IMR-90 (cell line): ENCODE measurements at regions not wholly inside any gene's neighbourhood (a gene's known extent, or its start where the extent isn't known, plus 50 kb on each side); places are given as distances from the start of the nearest gene placed in this dataset.

Experiments used
- ATAC-seq: fragments of 200-7000 bp; cut with Tn5 transposase; 2 replicates; pipeline ENCODE4 v1.9.1; 2020; ENCODE audit warnings: low read depth, mild to moderate bottlenecking, moderate library complexity
- BruUV-seq: library from RNA; stranded (reverse); fragments of 400-500 nt; replicated peaks from 2 replicates; lab custom pipeline; 2021; lab: Mats Ljungman, UMichigan
- CTCF ChIA-PET: fragments of 300-600 bp; formaldehyde crosslinking; extraction: SDS; loops from one replicate; lab custom pipeline; 2021; ENCODE audit warnings: antibody characterized with exemption; lab: Yijun Ruan, JAX
- POLR2A ChIA-PET: fragments of 300-600 bp; sonication (Branson Sonifier 250); formaldehyde crosslinking; loops from one replicate; lab custom pipeline; 2022; ENCODE audit warnings: antibody characterized with exemption; ENCODE audit not compliant: unreplicated experiment; lab: Charles Lee
- DNase-seq: peaks from one replicate; pipeline ENCODE4 v3.0.0; 2013
- H2AFZ ChIP-seq: replicated peaks from 2 replicates; pipeline ENCODE3; 2013; ENCODE audit warnings: low read length, mild to moderate bottlenecking; ENCODE audit not compliant: poor library complexity
- H2AK5ac ChIP-seq: 2 replicates; pipeline ENCODE4 v1.6.1; 2013; ENCODE audit warnings: low read depth, low read length, inconsistent platforms
- H2AK9ac ChIP-seq: replicated peaks from 2 replicates; pipeline ENCODE3; 2013; ENCODE audit warnings: mild to moderate bottlenecking, low read depth, low read length, moderate library complexity; ENCODE audit not compliant: poor library complexity
- H2BK120ac ChIP-seq: 2 replicates; pipeline ENCODE4 v1.6.1; 2013; ENCODE audit warnings: low read depth, low read length, inconsistent platforms
- H2BK15ac ChIP-seq: 3 replicates; pipeline ENCODE4 v1.6.1; 2013; ENCODE audit warnings: low read depth, low read length, inconsistent platforms
- H2BK20ac ChIP-seq: 2 replicates; pipeline ENCODE4 v1.6.1; 2013; ENCODE audit warnings: low read depth, mild to moderate bottlenecking, inconsistent platforms, low read length, moderate library complexity
- H2BK5ac ChIP-seq: 2 replicates; pipeline ENCODE4 v1.6.1; 2013; ENCODE audit warnings: mild to moderate bottlenecking, low read depth, low read length, inconsistent platforms; ENCODE audit not compliant: poor library complexity, severe bottlenecking
- H3K14ac ChIP-seq: replicated peaks from 2 replicates; pipeline ENCODE4 v1.6.1; 2013; ENCODE audit warnings: low read depth, low read length, inconsistent platforms
- H3K18ac ChIP-seq: 2 replicates; pipeline ENCODE4 v1.6.1; 2013; ENCODE audit warnings: low read depth, low read length, control low read depth
- H3K23ac ChIP-seq: 2 replicates; pipeline ENCODE4 v1.6.1; 2013; ENCODE audit warnings: low read depth, low read length, inconsistent platforms
- H3K27ac ChIP-seq: 2 replicates; pipeline ENCODE4 v1.5.1; 2013; ENCODE audit warnings: mild to moderate bottlenecking, control low read depth, low read length; ENCODE audit not compliant: insufficient read depth
- H3K27me3 ChIP-seq: 2 replicates; pipeline ENCODE4 v1.6.1; 2013; ENCODE audit warnings: low read length; ENCODE audit not compliant: control insufficient read depth, insufficient read depth
- H3K36me3 ChIP-seq: 2 replicates; pipeline ENCODE4 v1.6.1; 2013; ENCODE audit warnings: low read length, mixed read lengths; ENCODE audit not compliant: control insufficient read depth, insufficient read depth
- H3K4ac ChIP-seq: 2 replicates; pipeline ENCODE4 v1.6.1; 2013; ENCODE audit warnings: low read depth, low read length, inconsistent platforms
- H3K4me1 ChIP-seq: 2 replicates; pipeline ENCODE4 v1.6.1; 2013; ENCODE audit warnings: low read length, mixed read lengths; ENCODE audit not compliant: control insufficient read depth, insufficient read depth
- H3K4me2 ChIP-seq: 2 replicates; pipeline ENCODE4 v1.6.1; 2013; ENCODE audit warnings: low read depth, mild to moderate bottlenecking, control low read depth, low read length, moderate library complexity
- H3K4me3 ChIP-seq: 2 replicates; pipeline ENCODE4 v1.5.1; 2013; ENCODE audit warnings: low read depth, mild to moderate bottlenecking, control low read depth, low read length, moderate library complexity; ENCODE audit not compliant: insufficient read depth
- H3K56ac ChIP-seq: 2 replicates; pipeline ENCODE4 v1.6.1; 2013; ENCODE audit warnings: low read length, inconsistent platforms; ENCODE audit not compliant: insufficient read depth; ENCODE audit errors: extremely low read depth
- H3K79me1 ChIP-seq, 2 experiments: 2 replicates each; pipeline ENCODE4 v1.6.1; 2013; ENCODE audit warnings: low read length in 2 of 2, inconsistent platforms in 1 of 2, low read depth in 1 of 2
- H3K9ac ChIP-seq: 2 replicates; pipeline ENCODE4 v1.6.1; 2013; ENCODE audit warnings: low read depth, low read length, control low read depth
- H3K9me1 ChIP-seq: 2 replicates; pipeline ENCODE4 v1.6.1; 2013; ENCODE audit warnings: low read length, inconsistent platforms; ENCODE audit not compliant: insufficient read depth
- H3K9me3 ChIP-seq: 2 replicates; pipeline ENCODE4 v1.6.1; 2013; ENCODE audit warnings: low read length; ENCODE audit not compliant: control insufficient read depth, insufficient read depth
- H4K20me1 ChIP-seq: 2 replicates; pipeline ENCODE4 v1.6.1; 2013; ENCODE audit warnings: low read length, inconsistent platforms; ENCODE audit not compliant: insufficient read depth
- H4K5ac ChIP-seq: 2 replicates; pipeline ENCODE4 v1.6.1; 2013; ENCODE audit warnings: mild to moderate bottlenecking, low read depth, low read length, control low read depth
- H4K8ac ChIP-seq, 2 experiments: 2 replicates each; pipeline ENCODE4 v1.6.1; 2013; ENCODE audit warnings: low read depth in 2 of 2, low read length in 2 of 2, control low read depth in 1 of 2, inconsistent platforms in 1 of 2
- H4K91ac ChIP-seq: 2 replicates; pipeline ENCODE4 v1.6.1; 2013; ENCODE audit warnings: low read depth, low read length, inconsistent platforms; ENCODE audit not compliant: insufficient read depth
- CEBPB ChIP-seq: IDR thresholded peaks from 2 replicates; pipeline ENCODE4 v1.6.1; 2012; ENCODE audit warnings: low read depth, low read length, improper control_type of control experiment
- ELK1 ChIP-seq: fragments of 150-350 bp; IDR thresholded peaks from 2 replicates; pipeline ENCODE4 v1.6.1; 2016; ENCODE audit warnings: low read depth, mild to moderate bottlenecking, low read length, moderate library complexity, borderline replicate concordance
- MXI1 ChIP-seq: IDR thresholded peaks from 2 replicates; pipeline ENCODE4 v1.6.1; 2012; ENCODE audit warnings: low read depth, mild to moderate bottlenecking, low read length, moderate library complexity, borderline replicate concordance
- NFE2L2 ChIP-seq: fragments of 150-350 bp; IDR thresholded peaks from 2 replicates; pipeline ENCODE4 v1.6.1; 2016; ENCODE audit warnings: low read depth, mild to moderate bottlenecking, low read length
- POLR2A ChIP-seq: IDR thresholded peaks from 2 replicates; pipeline ENCODE4 v1.6.1; 2012; ENCODE audit warnings: mild to moderate bottlenecking, low read depth, low read length
- RCOR1 ChIP-seq: IDR thresholded peaks from 2 replicates; pipeline ENCODE4 v1.6.1; 2012; ENCODE audit warnings: mild to moderate bottlenecking, low read length, improper control_type of control experiment; ENCODE audit not compliant: insufficient replicate concordance
- SMC3 ChIP-seq: fragments of 150-350 bp; IDR thresholded peaks from 2 replicates; pipeline ENCODE4 v1.6.1; 2016; ENCODE audit warnings: low read depth, mild to moderate bottlenecking, antibody characterized with exemption, low read length, moderate library complexity
- WGBS, 2 experiments: methylation state at CpG; one replicate each; pipeline versions ENCODE4 v1.1.5 to v1.1.7; 2013; ENCODE audit warnings: missing lambda C conversion rate in 2 of 2; ENCODE audit not compliant: insufficient read length in 1 of 2; ENCODE audit errors: extremely low coverage in 2 of 2; 5-methylcytosine and 5-hydroxymethylcytosine counted together
- dilution Hi-C: fragments of 300-500 bp; cut with HindIII; formaldehyde crosslinking; loops from one replicate; pipeline ENCODE4 v1.14.3; 2018; ENCODE audit warnings: low sequenced_read_pairs; ENCODE audit not compliant: unreplicated experiment
- in situ Hi-C: fragments of 300-500 bp; cut with MboI; formaldehyde crosslinking; loops from 3 replicates; pipeline ENCODE4 v1.14.3; 2019; ENCODE audit warnings: low sequenced_read_pairs, inconsistent platforms, mixed read lengths
- intact Hi-C: fragments of 100-400 bp; cut with micrococcal nuclease; formaldehyde crosslinking; loops from 2 replicates; pipeline ENCODE4 v1.10.0; 2022
- TF ChIP-seq, protein P1 (sequence below): conservative IDR thresholded peaks from 2 replicates; pipeline ENCODE4 v1.5.1; 2012; ENCODE audit warnings: mild to moderate bottlenecking, low read depth, low read length, improper control_type of control experiment
- TF ChIP-seq, protein P2 (sequence below): fragments of 150-350 bp; IDR thresholded peaks from 2 replicates; pipeline ENCODE4 v1.6.1; 2017; ENCODE audit warnings: mild to moderate bottlenecking, antibody characterized with exemption, low read length, low read depth

DNA sequence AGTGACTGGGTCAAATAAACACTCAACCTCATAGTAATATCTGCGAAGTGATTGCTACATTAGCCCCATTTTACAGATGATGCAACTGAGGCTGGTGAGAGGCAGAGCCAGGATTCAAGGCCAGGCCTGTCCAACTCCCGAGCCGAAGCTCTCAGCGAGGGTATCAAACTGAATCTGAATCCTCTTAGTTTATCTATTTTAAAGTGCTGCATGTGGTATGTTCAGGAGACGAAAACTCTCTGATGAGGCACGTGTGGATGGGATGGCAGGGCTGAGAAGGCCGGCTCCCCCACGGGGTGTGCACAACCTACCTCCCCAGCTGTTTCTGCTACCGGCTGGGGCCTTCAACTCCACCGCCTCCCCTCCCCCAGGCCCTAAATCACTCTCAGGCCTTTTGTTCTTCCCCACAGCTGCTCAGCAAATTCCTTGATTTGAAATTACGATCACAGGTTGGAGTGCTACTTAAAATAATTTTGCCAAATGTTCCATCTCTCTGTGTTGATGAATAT lies 171.8 kb downstream of the TOMM20 start:
- no CpG with 5 or more reads among the region's 11 CpGs for WGBS, 2 experiments
- peaks cover 24% of the 10 kb centered on the region for H3K9me1 ChIP-seq
- dilution Hi-C loops (no loop called here), intact Hi-C loops (no loop called here), in situ Hi-C loops (no loop called here)
- peak overlapping the region; percentile 16 for H2AFZ ChIP-seq
- H3K18ac ChIP-seq, result peak overlapping the region; percentile 64
- H4K20me1 ChIP-seq, result no peaks in the 10 kb centered on the region
- peak overlapping the region; percentile 87 for H2BK120ac ChIP-seq
- H2AK9ac ChIP-seq, result peak overlapping the region; percentile 1
- peak overlapping the region; percentile 86 for H3K4ac ChIP-seq
- peak overlapping the region; percentile 35; the same call in 1 of the 2 replicates for H3K27ac ChIP-seq
- peaks cover 32% of the 10 kb centered on the region for H3K4me1 ChIP-seq
- peak overlapping the region; percentile 77; the same call in 1 of the 2 replicates for H4K91ac ChIP-seq
- H3K79me1 ChIP-seq, result 0 out of 4 replicates have a peak, but pooled peaks cover 0 to 5% of the 10 kb centered on the region in 2 experiments
- no peak overlapping the region for H3K4me2 ChIP-seq
- H2AK5ac ChIP-seq, result peak overlapping the region; percentile 85
- H2BK15ac ChIP-seq, result peak overlapping the region; percentile 86; the same call in 2 of the 3 replicates
- H3K56ac ChIP-seq, result peak overlapping the region; percentile 35; the same call in 1 of the 2 replicates
- POLR2A ChIA-PET, result no interaction called here
- H3K36me3 ChIP-seq, result no peaks in the 10 kb centered on the region
- peak overlapping the region; percentile 26 for H2BK5ac ChIP-seq
- TF ChIP-seq, protein P1, sequence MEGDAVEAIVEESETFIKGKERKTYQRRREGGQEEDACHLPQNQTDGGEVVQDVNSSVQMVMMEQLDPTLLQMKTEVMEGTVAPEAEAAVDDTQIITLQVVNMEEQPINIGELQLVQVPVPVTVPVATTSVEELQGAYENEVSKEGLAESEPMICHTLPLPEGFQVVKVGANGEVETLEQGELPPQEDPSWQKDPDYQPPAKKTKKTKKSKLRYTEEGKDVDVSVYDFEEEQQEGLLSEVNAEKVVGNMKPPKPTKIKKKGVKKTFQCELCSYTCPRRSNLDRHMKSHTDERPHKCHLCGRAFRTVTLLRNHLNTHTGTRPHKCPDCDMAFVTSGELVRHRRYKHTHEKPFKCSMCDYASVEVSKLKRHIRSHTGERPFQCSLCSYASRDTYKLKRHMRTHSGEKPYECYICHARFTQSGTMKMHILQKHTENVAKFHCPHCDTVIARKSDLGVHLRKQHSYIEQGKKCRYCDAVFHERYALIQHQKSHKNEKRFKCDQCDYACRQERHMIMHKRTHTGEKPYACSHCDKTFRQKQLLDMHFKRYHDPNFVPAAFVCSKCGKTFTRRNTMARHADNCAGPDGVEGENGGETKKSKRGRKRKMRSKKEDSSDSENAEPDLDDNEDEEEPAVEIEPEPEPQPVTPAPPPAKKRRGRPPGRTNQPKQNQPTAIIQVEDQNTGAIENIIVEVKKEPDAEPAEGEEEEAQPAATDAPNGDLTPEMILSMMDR, result no peak
- TF ChIP-seq SMC3 (no peak), MXI1 (no peak), NFE2L2 (no peak), RCOR1 (no peak), ELK1 (no peak), POLR2A (no peak), CEBPB (0 out of 2 replicates have a peak, but pooled peaks have one; percentile 12)
- TF ChIP-seq, protein P2, sequence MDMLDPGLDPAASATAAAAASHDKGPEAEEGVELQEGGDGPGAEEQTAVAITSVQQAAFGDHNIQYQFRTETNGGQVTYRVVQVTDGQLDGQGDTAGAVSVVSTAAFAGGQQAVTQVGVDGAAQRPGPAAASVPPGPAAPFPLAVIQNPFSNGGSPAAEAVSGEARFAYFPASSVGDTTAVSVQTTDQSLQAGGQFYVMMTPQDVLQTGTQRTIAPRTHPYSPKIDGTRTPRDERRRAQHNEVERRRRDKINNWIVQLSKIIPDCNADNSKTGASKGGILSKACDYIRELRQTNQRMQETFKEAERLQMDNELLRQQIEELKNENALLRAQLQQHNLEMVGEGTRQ, result no peak
- peak overlapping the region; percentile 66 for H3K14ac ChIP-seq
- H4K5ac ChIP-seq, result peak overlapping the region; percentile 5
- ATAC-seq (no peak), DNase-seq (no peak)
- H3K27me3 ChIP-seq, result no peaks in the 10 kb centered on the region
- peak overlapping the region; percentile 80 for H2BK20ac ChIP-seq
- no TSS peak for BruUV-seq
- H3K9ac ChIP-seq, result no peak overlapping the region
- no peak overlapping the region for H3K4me3 ChIP-seq
- peak overlapping the region; percentile 36 to 75; a peak in 2 of 4 replicates for H4K8ac ChIP-seq
- peak overlapping the region; percentile 63; the same call in 1 of the 2 replicates for H3K23ac ChIP-seq
- CTCF ChIA-PET, result interaction anchor here (0.6 kb wide), 3 partner anchors 32 to 457 kb away, joined by 3 read pairs; no protein-coding TSS in a partner anchor
- H3K9me3 ChIP-seq, result no peaks in the 10 kb centered on the region
